AG10803 (cell line): ENCODE measurements at regions not wholly inside any gene's neighbourhood (a gene's known extent, or its start where the extent isn't known, plus 50 kb on each side); places are given as distances from the start of the nearest gene placed in this dataset.

Experiments used
- DNase-seq: peaks from one replicate; pipeline ENCODE4 v3.0.0; 2010; ENCODE audit warnings: low read depth
- H3K4me3 ChIP-seq: 2 replicates; pipeline ENCODE4 v1.5.1; 2011; ENCODE audit warnings: mild to moderate bottlenecking, low read length, control low read depth
- TF ChIP-seq, protein P1 (sequence below): conservative IDR thresholded peaks from 2 replicates; pipeline ENCODE4 v1.5.1; 2011; ENCODE audit warnings: mild to moderate bottlenecking, low read length, control low read depth, inconsistent platforms

GRCh38 chr10:131695496-131696165 lies 205.2 kb upstream of the PPP2R2D start:
- no peak for DNase-seq
- no peak overlapping the region for H3K4me3 ChIP-seq
- TF ChIP-seq, protein P1, sequence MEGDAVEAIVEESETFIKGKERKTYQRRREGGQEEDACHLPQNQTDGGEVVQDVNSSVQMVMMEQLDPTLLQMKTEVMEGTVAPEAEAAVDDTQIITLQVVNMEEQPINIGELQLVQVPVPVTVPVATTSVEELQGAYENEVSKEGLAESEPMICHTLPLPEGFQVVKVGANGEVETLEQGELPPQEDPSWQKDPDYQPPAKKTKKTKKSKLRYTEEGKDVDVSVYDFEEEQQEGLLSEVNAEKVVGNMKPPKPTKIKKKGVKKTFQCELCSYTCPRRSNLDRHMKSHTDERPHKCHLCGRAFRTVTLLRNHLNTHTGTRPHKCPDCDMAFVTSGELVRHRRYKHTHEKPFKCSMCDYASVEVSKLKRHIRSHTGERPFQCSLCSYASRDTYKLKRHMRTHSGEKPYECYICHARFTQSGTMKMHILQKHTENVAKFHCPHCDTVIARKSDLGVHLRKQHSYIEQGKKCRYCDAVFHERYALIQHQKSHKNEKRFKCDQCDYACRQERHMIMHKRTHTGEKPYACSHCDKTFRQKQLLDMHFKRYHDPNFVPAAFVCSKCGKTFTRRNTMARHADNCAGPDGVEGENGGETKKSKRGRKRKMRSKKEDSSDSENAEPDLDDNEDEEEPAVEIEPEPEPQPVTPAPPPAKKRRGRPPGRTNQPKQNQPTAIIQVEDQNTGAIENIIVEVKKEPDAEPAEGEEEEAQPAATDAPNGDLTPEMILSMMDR, result no peak

- no peak overlapping the region for H3K4me3 ChIP-seq
- DNase-seq, result no peak
- TF ChIP-seq, protein P1, result no peak
Measured at GRCh38 chr10:131697476-131698128, 203.2 kb upstream of the PPP2R2D start.

- TF ChIP-seq, protein P1, result no peak
- no peak overlapping the region for H3K4me3 ChIP-seq
- no peak for DNase-seq
Measured at GRCh38 chr10:131698232-131698631, 202.6 kb upstream of the PPP2R2D start.

DNA sequence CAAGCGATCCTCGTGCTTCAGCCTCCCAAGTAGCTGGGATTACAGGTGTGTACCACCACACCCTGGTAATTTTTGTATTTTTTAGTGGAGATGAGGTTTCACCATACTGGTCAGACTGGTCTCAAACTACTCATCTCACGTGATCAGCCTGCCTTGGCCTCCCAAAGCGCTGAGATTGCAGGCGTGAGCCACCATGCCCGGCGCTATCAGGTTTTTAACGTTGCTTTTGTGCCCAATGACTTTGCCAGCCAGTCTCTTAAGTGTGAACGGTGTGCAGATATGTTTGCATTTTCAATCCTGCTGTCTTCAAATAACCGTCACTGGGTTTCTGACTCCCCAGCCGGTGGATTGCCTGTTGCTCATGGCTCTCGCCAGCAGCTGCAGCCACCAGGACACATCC lies 201.8 kb upstream of the PPP2R2D start:
- TF ChIP-seq, protein P1, result no peak
- DNase-seq, result no peak
- H3K4me3 ChIP-seq, result no peak overlapping the region

GRCh38 chr10:131700032-131700431 lies 200.8 kb upstream of the PPP2R2D start:
- no peak overlapping the region for H3K4me3 ChIP-seq
- DNase-seq, result no peak
- TF ChIP-seq, protein P1, result no peak

- no peak for DNase-seq
- TF ChIP-seq, protein P1, result no peak
- H3K4me3 ChIP-seq, result no peak overlapping the region
Measured at GRCh38 chr10:131700506-131700905, 200.3 kb upstream of the PPP2R2D start.
